PFSK-1 (cell line): ENCODE measurements at regions not wholly inside any gene's neighbourhood (a gene's known extent, or its start where the extent isn't known, plus 50 kb on each side); places are given as distances from the start of the nearest gene placed in this dataset.

Experiments
- FOXP2 ChIP-seq: optimal IDR thresholded peaks from 2 replicates; pipeline ENCODE3; 2011; ENCODE audit warnings: borderline replicate concordance, control low read depth, inconsistent platforms; ENCODE audit not compliant: insufficient read depth; ENCODE audit errors: extremely low read length, extremely low read depth
- POLR2AphosphoS5 ChIP-seq: IDR thresholded peaks from 2 replicates; pipeline ENCODE4 v1.6.1; 2012; ENCODE audit warnings: low read depth, mild to moderate bottlenecking, control low read depth, low read length, moderate library complexity
- REST ChIP-seq, 2 experiments: IDR thresholded peaks; 2 replicates each; pipeline versions ENCODE4 v1.6.1 to v1.8.0; 2011 to 2012; ENCODE audit warnings: low read depth in 2 of 2, low read length in 2 of 2, control low read depth in 1 of 2, inconsistent platforms in 1 of 2, mild to moderate bottlenecking in 1 of 2, moderate library complexity in 1 of 2; ENCODE audit not compliant: insufficient read depth in 1 of 2
- SIN3A ChIP-seq: IDR thresholded peaks from 2 replicates; pipeline ENCODE4 v1.6.1; 2012; ENCODE audit warnings: mild to moderate bottlenecking, low read length, moderate library complexity, borderline replicate concordance; ENCODE audit not compliant: insufficient read depth
- TAF1 ChIP-seq: IDR thresholded peaks from 2 replicates; pipeline ENCODE4 v1.6.1; 2012; ENCODE audit warnings: low read length, control low read depth, borderline replicate concordance; ENCODE audit not compliant: insufficient read depth

GRCh38 chr3:19030522-19030839 is 117.8 kb upstream of the KCNH8 start:
- TF ChIP-seq REST (IDR thresholded peaks at IDR 0.05; ENCODE audit: insufficient read depth in 1 of 2, low read depth in 2 of 2, low read length in 2 of 2) (no peak), POLR2AphosphoS5 (no peak), TAF1 (no peak), FOXP2 (no peak), SIN3A (no peak)

- no peak for TF ChIP-seq SIN3A
- no peak for TF ChIP-seq TAF1
- TF ChIP-seq REST (IDR thresholded peaks at IDR 0.05; ENCODE audit: insufficient read depth in 1 of 2, low read depth in 2 of 2, low read length in 2 of 2): no peak
- TF ChIP-seq POLR2AphosphoS5: no peak
- TF ChIP-seq FOXP2: no peak
Measured at GRCh38 chr3:19029837-19030521, 118.3 kb upstream of the KCNH8 start.

- TF ChIP-seq POLR2AphosphoS5 (no peak), REST (IDR thresholded peaks at IDR 0.05; ENCODE audit: insufficient read depth in 1 of 2, low read depth in 2 of 2, low read length in 2 of 2) (no peak), TAF1 (no peak), FOXP2 (no peak), SIN3A (no peak)
Measured at GRCh38 chr3:19025441-19025840, 122.9 kb upstream of the KCNH8 start.

GRCh38 chr3:19022546-19022945 is 125.8 kb upstream of the KCNH8 start:
- TF ChIP-seq REST (IDR thresholded peaks at IDR 0.05; ENCODE audit: insufficient read depth in 1 of 2, low read depth in 2 of 2, low read length in 2 of 2): no peak
- no peak for TF ChIP-seq FOXP2
- no peak for TF ChIP-seq TAF1
- no peak for TF ChIP-seq SIN3A
- no peak for TF ChIP-seq POLR2AphosphoS5
